PFSK-1 (cell line): ENCODE measurements at regions not wholly inside any gene's neighbourhood (a gene's known extent, or its start where the extent isn't known, plus 50 kb on each side); places are given as distances from the start of the nearest gene placed in this dataset.

ENCODE experiments used
- FOXP2 ChIP-seq: optimal IDR thresholded peaks from 2 replicates; pipeline ENCODE3; 2011; ENCODE audit warnings: borderline replicate concordance, control low read depth, inconsistent platforms; ENCODE audit not compliant: insufficient read depth; ENCODE audit errors: extremely low read length, extremely low read depth
- POLR2AphosphoS5 ChIP-seq: IDR thresholded peaks from 2 replicates; pipeline ENCODE4 v1.6.1; 2012; ENCODE audit warnings: low read depth, mild to moderate bottlenecking, control low read depth, low read length, moderate library complexity
- REST ChIP-seq, 2 experiments: IDR thresholded peaks; 2 replicates each; pipeline versions ENCODE4 v1.6.1 to v1.8.0; 2011 to 2012; ENCODE audit warnings: low read depth in 2 of 2, low read length in 2 of 2, control low read depth in 1 of 2, inconsistent platforms in 1 of 2, mild to moderate bottlenecking in 1 of 2, moderate library complexity in 1 of 2; ENCODE audit not compliant: insufficient read depth in 1 of 2
- SIN3A ChIP-seq: IDR thresholded peaks from 2 replicates; pipeline ENCODE4 v1.6.1; 2012; ENCODE audit warnings: mild to moderate bottlenecking, low read length, moderate library complexity, borderline replicate concordance; ENCODE audit not compliant: insufficient read depth
- TAF1 ChIP-seq: IDR thresholded peaks from 2 replicates; pipeline ENCODE4 v1.6.1; 2012; ENCODE audit warnings: low read length, control low read depth, borderline replicate concordance; ENCODE audit not compliant: insufficient read depth

DNA sequence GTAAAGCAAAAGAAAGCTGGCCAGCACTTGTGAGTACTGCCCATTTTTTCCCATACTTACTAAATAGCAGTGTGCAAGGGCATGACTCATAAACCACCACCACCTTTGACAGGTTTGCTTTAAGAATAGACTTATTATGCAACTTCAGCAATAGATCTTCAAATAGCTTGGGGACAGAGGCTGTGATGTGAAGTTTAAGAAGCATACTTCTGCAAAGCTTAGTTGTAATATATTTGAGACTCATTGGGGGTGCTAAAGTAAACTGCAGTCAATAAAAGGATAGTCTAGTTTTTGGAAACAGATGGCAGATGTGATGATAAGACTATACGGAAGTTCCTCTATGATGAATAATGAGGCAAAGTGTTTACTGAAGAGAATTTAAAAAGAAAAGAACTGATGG is 210.0 kb downstream of the PLA2G4A start:
- TF ChIP-seq FOXP2 (no peak), REST (IDR thresholded peaks at IDR 0.05; ENCODE audit: insufficient read depth in 1 of 2, low read depth in 2 of 2, low read length in 2 of 2) (no peak), TAF1 (no peak), POLR2AphosphoS5 (no peak), SIN3A (no peak)

DNA sequence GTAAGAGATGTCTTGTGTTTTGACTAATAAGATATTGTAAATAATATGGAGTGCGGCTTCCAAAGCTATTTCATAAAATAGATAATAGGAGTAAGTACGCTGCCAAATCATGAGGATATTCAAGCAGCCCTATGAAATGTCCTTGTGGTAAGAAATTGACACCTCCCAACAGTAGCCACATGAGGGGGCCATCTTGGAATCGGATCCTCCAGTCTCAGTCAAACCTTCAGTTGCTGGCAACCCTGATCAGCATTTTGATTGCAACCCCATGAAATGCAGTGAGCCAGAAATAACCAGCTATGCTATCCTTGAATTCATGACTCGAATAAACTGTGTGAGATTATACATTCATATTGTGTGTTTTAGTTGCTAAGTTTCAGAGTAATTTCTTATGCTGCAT is 212.4 kb downstream of the PLA2G4A start:
- no peak for TF ChIP-seq POLR2AphosphoS5
- no peak for TF ChIP-seq REST (IDR thresholded peaks at IDR 0.05; ENCODE audit: insufficient read depth in 1 of 2, low read depth in 2 of 2, low read length in 2 of 2)
- no peak for TF ChIP-seq SIN3A
- TF ChIP-seq TAF1 = no peak
- no peak for TF ChIP-seq FOXP2

- no peak for TF ChIP-seq FOXP2
- no peak for TF ChIP-seq REST (IDR thresholded peaks at IDR 0.05; ENCODE audit: insufficient read depth in 1 of 2, low read depth in 2 of 2, low read length in 2 of 2)
- no peak for TF ChIP-seq POLR2AphosphoS5
- TF ChIP-seq TAF1 = no peak
- TF ChIP-seq SIN3A = no peak
Measured at GRCh38 chr1:187042538-187042937, 213.8 kb downstream of the PLA2G4A start.

DNA sequence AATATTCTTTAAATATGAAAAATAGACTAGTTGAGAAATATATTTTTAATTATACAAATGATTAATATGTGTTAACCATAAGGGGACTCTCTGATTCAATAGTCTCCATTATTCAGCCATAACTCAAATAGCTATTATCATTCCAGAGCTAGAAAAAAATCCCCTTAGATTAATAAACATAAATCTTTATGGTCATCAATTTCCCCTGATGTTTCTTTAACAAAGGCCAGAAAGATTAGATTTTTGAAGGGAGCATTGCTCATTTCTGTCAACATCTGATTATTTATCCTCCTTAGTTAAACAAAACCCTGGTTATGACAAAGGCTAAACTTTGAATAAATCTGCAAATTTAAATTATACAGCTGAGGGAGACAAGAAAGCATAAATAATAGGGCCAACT is 215.7 kb downstream of the PLA2G4A start:
- TF ChIP-seq SIN3A = no peak
- no peak for TF ChIP-seq FOXP2
- TF ChIP-seq POLR2AphosphoS5 = no peak
- no peak for TF ChIP-seq REST (IDR thresholded peaks at IDR 0.05; ENCODE audit: insufficient read depth in 1 of 2, low read depth in 2 of 2, low read length in 2 of 2)
- TF ChIP-seq TAF1 = no peak

GRCh38 chr1:187045371-187045770 is 216.6 kb downstream of the PLA2G4A start:
- no peak for TF ChIP-seq FOXP2
